PC-3 (cell line): ENCODE measurements at regions not wholly inside any gene's neighbourhood (a gene's known extent, or its start where the extent isn't known, plus 50 kb on each side); places are given as distances from the start of the nearest gene placed in this dataset.

Experiments
- EZH2 ChIP-seq: fragments of 300-600 bp; sonication (generic); IDR thresholded peaks from one replicate; pipeline ENCODE4 v1.6.1; 2017; ENCODE audit warnings: antibody characterized with exemption, mild to moderate bottlenecking, low read length; ENCODE audit not compliant: unreplicated experiment
- EZH2phosphoT487 ChIP-seq: fragments of 300-600 bp; sonication (generic); IDR thresholded peaks from 2 replicates; pipeline ENCODE4 v1.6.1; 2018; ENCODE audit warnings: mild to moderate bottlenecking, antibody characterized with exemption, low read length, borderline replicate concordance
- TF ChIP-seq, protein P1 (sequence below): fragments of 300-600 bp; sonication (generic); conservative IDR thresholded peaks from 2 replicates; pipeline ENCODE4 v1.5.1; 2017; ENCODE audit warnings: antibody characterized with exemption, low read depth, mild to moderate bottlenecking, low read length

DNA sequence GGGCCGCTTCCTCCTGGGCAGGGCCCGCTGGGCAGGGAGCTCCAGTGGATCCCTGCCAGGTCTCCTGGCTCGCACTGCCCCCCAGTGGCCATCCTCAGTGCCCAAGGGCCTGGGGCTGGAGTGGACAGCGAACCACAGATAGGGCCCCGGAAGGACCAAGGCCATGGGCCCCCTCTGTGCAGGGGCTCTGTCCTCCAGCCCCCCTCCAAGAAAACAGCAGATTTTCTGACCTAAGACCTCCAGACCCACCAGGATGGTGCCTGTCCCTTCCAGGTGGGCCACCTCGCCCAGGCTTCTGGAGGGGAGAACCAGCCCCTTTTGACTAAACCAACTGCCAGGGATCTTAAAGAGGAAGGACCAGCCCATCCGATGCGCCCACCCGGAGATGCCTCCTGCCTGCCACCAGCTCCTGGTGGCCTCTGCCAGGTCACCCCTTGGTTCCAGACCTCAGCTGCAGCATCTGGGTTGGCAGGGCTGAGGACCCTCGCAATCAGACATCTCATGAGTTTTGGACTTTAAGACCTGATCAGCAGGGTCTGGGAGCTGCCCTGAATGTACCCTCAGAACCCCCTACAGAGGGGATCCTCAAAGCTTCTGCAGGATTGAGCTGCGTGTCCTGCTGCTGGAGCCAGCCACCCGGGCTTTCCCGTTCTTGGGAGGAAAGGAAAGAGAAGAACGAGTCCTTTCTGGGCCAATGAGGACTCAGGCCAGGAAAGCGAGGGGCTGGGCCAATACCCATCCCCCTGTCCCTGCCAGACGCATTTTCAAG, 325.8 kb upstream of the DIO3 start:
- TF ChIP-seq, protein P1, sequence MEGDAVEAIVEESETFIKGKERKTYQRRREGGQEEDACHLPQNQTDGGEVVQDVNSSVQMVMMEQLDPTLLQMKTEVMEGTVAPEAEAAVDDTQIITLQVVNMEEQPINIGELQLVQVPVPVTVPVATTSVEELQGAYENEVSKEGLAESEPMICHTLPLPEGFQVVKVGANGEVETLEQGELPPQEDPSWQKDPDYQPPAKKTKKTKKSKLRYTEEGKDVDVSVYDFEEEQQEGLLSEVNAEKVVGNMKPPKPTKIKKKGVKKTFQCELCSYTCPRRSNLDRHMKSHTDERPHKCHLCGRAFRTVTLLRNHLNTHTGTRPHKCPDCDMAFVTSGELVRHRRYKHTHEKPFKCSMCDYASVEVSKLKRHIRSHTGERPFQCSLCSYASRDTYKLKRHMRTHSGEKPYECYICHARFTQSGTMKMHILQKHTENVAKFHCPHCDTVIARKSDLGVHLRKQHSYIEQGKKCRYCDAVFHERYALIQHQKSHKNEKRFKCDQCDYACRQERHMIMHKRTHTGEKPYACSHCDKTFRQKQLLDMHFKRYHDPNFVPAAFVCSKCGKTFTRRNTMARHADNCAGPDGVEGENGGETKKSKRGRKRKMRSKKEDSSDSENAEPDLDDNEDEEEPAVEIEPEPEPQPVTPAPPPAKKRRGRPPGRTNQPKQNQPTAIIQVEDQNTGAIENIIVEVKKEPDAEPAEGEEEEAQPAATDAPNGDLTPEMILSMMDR, result peak; percentile 87
- TF ChIP-seq EZH2phosphoT487 (no peak), EZH2 (no peak)
